Activated CD8-positive, alpha-beta memory T cell treated with anti-CD3 and anti-CD28 coated beads, Interleukin-2, amount 50 U/mL, for 48 hours (primary cell): ENCODE measurements at regions not wholly inside any gene's neighbourhood (a gene's known extent, or its start where the extent isn't known, plus 50 kb on each side); places are given as distances from the start of the nearest gene placed in this dataset.
"Not testable (repeated sequence)": the region's sequence is repeated elsewhere in the genome, so short reads cannot be mapped to it uniquely, and the experiment has no call there.

Source experiments
- DNase-seq: peaks from one replicate; pipeline ENCODE4 v3.0.0-alpha.2; 2020

DNA sequence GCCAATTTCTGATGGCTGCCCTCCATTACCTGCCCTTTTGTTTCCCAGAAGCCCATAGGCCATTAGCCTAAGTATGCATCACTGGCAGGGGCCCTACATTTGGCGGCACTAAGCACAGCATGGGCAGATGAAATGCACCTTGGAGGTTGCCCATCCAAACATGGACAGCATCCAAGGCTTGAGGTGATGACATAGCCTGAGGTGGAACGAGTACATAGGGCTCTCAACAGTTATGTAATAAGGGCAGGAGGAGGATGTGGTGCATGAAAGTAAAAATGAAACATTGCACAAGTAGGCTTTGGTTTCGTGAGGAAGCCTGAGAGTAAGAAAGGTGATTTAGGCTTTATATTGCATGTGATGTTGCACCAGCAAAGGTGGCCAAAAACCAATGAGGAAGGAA, 148.1 kb downstream of the FAM76B start:
- no peak for DNase-seq

GRCh38 chr11:95638501-95638900, 151.1 kb downstream of the FAM76B start:
- no peak for DNase-seq

GRCh38 chr11:95625164-95625900, 164.2 kb downstream of the FAM76B start:
- no peak for DNase-seq

DNA sequence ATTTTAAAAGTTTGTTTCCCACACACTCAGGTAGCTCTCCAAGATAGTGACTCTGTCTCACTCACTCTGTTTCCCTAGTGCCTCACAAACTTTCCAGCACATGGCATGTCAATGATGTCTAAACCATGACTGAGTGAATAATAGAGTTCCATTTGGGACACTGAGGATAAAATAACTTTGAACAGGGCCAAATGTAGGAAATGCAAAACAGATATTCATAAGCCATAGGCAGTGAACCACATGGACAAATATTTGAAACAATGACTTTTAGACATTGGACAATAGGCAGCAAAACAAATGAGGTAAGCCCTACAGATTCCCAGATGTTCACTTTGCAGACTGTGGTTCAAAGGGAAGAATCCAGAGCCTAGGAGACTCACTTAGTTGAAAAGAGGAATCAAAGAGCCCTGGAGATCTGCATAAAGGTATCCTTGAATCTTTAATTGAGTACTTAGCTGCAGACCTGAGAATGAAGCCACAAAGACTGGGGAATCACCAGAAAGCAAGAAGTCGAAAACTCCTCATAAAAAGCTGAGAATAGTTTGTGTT, 173.3 kb downstream of the FAM76B start:
- no peak for DNase-seq

- no peak for DNase-seq
These were observed 177.8 kb downstream of the FAM76B start for GRCh38 chr11:95611827-95612226.

- DNase-seq: not testable (repeated sequence)
These were observed 179.4 kb downstream of the FAM76B start for GRCh38 chr11:95610185-95610584.

DNA sequence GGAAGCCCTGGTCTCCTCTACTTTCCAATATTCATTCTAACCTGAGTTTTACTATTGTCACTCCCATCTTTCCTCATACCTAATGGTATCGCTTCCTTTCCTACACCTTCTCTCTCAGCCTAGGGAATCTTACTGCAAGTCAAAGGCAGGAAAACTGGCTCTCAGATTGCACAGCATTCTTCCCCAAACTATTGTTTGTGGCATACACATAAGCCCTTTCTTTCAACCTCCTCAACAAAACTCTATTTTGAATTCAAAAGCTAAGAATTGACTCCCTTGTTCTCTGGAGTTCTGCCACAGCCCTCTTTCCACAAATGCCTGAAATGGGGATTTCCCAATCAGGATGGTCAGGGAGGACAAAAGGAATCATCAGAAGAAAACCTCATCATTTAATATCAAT, 181.5 kb downstream of the FAM76B start:
- no peak for DNase-seq

DNA sequence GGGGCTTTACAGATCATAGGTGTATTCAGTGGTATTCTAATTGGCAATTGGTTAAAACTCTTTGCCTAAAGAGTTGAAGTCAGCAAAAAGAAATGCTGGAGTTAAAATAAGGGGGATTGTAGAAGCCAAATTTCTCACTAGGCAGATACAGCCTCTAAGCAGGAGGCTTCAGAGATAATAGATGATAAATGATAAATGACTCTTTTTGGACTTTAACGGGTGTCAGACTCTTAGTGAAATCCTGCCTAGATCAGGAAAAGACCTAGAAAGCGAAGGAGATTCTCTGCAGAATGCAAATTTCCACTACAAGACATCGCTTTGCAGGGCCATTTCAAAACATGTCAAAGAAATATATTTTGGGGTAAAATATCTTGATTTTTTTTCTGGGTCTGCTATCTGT, 182.8 kb downstream of the FAM76B start:
- DNase-seq: no peak

GRCh38 chr11:95605271-95605940, 184.2 kb downstream of the FAM76B start:
- no peak for DNase-seq

- no peak for DNase-seq
These were observed 189.5 kb downstream of the FAM76B start for GRCh38 chr11:95599959-95600586.

DNA sequence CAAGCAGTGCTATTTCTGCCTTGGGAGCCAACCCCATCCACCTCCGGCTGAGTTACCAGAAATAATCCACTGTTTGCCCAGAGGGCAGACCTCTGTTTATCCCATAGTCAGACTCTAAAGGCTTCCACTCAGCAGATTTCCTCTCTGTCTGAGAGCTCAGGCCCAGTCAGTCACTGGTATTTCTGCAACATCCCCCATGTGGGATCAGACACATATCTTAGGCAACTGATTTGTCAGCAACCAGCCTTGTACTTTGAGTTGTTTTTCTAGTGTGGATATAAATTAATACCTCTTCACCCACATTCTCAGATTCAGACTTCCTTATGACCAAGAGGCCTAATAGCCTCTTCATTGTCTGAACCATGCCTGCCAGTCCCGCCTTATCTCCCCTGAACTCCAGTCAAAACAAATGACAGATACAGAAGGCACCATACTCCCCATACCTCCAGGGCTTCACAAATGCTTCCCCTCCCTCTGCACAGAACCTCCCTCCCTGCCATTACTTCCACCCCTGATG, 193.6 kb downstream of the FAM76B start:
- DNase-seq: no peak

DNA sequence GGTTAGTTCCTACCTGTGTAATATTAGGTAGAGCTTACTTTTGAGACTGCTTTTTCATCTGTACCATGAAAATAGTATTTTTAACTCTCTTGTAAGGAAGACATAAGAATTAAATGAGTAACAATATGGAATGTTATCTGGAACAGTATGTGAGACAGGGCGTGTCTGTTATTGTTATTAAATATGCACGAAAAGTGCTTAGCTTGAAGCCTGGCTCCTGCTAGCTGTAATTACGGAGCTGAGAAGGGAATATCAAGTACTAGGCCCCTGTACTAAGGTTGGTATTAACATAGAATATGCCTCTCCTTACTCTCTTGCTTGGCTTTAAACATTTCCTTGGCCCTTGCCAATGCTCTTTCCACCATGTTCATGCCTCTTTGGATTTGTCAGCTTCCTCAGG, 194.0 kb downstream of the FAM76B start:
- no peak for DNase-seq

GRCh38 chr11:95593111-95593510, 196.5 kb downstream of the FAM76B start:
- no peak for DNase-seq

DNA sequence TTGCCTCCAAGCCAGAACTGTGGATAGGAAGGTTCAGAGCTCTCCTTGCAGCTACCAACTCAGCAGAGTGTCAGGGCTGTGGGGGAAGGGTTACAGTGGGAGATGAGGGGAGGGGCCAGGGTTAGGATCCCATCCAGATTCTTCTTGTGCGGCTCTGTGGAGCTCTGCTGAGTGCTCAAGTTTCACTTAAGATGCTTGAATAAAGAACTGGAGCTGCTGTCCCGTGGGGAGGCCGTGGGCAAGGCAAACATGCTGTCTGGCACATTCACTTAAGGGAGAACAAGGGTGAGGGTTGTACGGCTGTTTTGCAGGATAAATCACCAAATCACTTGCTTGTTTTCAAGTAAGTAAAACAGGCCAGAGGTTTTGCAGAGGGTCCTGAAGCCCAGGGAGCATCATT, 197.1 kb downstream of the FAM76B start:
- DNase-seq: no peak

DNA sequence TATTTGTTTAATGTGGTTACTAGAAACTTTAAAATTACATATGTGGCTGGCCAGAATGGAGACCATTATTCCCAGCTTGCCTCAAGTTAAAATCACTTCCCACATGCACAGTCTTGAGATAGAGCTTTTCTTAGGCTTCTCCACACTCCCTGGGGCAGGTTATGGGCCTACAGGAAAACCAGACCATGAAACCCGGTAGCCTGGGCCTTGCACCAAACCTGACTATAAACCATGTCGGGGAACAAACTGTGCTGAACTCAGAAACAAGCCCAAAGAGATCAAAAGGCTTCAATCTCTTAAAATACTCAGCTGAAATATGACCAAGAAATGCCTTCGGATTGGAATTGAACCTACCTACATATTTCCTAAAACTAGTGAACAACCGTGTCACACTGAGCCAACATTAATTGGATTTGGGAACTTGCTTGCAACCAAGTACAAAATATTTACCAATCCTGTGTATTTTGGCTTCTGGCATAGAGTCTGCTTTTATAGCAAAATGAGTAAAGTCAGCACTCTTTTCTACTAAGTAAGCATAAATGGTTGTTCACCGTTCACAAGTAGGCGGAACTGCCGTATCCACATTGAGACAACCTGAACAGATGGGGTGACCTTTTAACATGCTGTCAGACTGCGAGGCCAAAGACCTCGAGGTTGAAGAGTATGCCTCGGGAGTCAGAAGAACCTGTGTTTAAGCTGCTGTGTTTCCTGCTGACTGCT, 199.5 kb downstream of the FAM76B start:
- DNase-seq: no peak

DNA sequence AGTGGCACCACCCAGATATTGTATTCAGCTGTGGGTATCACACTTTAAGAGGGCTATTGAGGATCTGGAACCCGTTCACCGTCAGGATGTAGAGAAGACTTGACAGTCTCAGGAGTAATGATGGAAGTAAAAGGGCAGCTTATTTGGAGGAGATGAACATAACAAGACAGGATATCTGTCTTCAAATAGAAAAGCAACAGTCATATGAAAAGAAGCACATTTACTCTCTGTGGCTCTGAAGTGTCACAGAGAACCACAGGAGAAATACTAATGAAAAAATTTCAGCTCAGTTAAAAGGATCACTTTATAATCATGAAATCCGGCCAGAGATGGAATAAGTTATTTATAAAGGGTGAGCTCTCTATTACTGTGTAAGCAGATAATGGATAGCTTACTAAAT, 200.8 kb downstream of the FAM76B start:
- DNase-seq: no peak

GRCh38 chr11:95586661-95587060, 202.9 kb downstream of the FAM76B start:
- DNase-seq: no peak

- no peak for DNase-seq
These were observed 203.4 kb downstream of the FAM76B start for GRCh38 chr11:95586155-95586554.

DNA sequence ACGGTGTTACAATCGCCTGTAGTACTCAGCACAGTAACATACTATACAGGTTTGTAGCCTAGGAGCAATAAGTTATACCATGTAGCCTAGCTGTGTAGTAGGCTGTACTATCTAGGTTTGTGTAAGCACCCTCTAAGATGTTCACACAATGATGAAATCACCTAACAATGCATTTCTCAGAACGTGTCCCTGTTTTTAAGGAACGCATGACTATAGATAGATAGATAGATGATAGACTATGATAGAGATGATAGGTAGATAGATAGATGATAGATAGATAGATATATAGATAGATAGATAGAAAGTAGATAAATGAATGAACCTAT, 203.9 kb downstream of the FAM76B start:
- DNase-seq: no peak

- DNase-seq: no peak
These were observed 204.4 kb downstream of the FAM76B start for GRCh38 chr11:95585069-95585751.

DNA sequence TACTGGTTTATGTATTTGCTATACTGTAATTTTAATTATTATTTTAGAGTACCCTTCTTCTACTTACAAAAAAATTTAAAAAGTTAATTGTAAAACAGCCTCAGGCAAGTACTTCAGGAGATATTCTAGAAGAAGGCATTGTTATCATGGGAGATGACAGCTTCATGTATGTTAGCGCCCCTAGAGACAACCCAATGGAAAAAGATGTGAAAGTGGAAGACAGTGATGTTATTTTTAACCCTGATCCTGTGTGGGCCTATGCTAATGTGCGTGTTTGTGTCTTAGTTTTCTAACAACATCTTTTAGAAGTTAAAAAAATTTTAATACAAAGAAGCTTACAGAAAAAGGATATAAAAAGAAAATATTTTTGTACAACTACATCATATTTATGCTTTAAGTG, 205.0 kb downstream of the FAM76B start:
- DNase-seq: no peak

DNA sequence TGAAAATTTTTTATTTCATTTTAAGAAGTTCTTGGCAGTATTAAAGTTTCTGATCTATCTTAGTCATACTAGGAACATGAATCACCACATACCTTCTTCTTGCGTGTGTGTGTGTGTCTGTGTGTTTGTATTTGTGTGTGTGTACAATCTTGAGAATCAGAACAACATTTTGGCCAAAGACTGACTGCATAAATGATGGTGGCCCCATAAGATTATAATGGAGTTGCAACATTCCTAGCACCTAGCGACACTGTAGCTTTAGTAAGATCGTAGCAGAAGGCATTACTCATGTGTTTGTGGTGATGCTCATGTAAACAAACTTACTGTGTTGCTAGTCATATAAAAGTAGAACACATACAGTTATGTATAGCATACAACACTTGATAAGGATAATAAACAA, 205.4 kb downstream of the FAM76B start:
- DNase-seq: no peak
